ENCODE measurements at regions not wholly inside any gene's neighbourhood (a gene's known extent, or its start where the extent isn't known, plus 50 kb on each side); places are given as distances from the start of the nearest gene placed in this dataset.

DNA sequence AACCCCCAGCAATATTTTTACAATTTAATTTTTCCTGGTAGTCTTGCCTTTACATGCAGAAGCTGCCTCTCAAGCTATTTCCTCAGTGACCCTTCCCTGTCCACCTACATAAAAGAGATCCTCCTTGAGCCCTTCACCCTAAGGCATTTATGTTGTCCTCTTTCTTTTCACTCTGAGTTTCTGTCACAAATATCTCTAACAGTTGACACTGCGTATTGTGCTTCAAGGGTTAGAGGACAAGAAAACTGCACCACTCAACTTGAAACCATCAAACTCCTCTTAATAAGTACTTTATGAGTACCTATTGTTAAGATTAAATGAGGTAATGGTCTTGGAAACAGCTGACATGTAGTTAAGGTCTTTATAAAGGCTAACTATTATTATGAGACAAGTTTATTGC is 557.7 kb downstream of the TRHDE start:
- Histone ChIP-seq H3K36me3 (ENCODE audit: control insufficient read depth in 2 of 4, insufficient read depth in 4 of 4, low read length in 3 of 4) (no peaks in the 10 kb centered on the region), H3K14ac (ENCODE audit: insufficient read length) (no peak overlapping the region), H4K20me1 (replicated peaks in 1 of 2; ENCODE audit: control insufficient read depth in 1 of 2, insufficient read depth in 2 of 2, low read length in 2 of 2) (no peaks in the 10 kb centered on the region), H4K8ac (ENCODE audit: extremely low read depth, insufficient read depth, low read length) (no peak overlapping the region), H3K23ac (ENCODE audit: insufficient read length) (no peak overlapping the region), H3K4me1 (replicated peaks in 1 of 4; ENCODE audit: control insufficient read depth in 3 of 4, insufficient read depth in 4 of 4, low read length in 3 of 4) (no peaks in the 10 kb centered on the region), H4K5ac (ENCODE audit: insufficient read length, low read depth, low read length) (no peak overlapping the region), H3K4ac (replicated peaks; ENCODE audit: insufficient read length, low read depth, low read length) (no peak overlapping the region), H2BK20ac (ENCODE audit: low read length) (no peak overlapping the region), H3K27ac (ENCODE audit: low read depth, low read length) (no peak overlapping the region), H2BK12ac (ENCODE audit: low read depth, low read length) (no peak overlapping the region), H3K27me3 (replicated peaks in 1 of 4; ENCODE audit: control insufficient read depth in 3 of 4, extremely low read depth in 1 of 4, insufficient read depth in 3 of 4, low read length in 3 of 4) (no peaks in the 10 kb centered on the region), H3K4me2 (ENCODE audit: insufficient read depth in 1 of 2, low read depth in 2 of 2, low read length in 2 of 2) (no peak overlapping the region), H4K91ac (replicated peaks; ENCODE audit: insufficient read length, low read length) (no peak overlapping the region), H3K9me3 (ENCODE audit: insufficient read depth in 2 of 2, low read depth in 1 of 2, low read length in 1 of 2) (no peaks in the 10 kb centered on the region), H2BK5ac (ENCODE audit: low read depth, low read length) (no peak overlapping the region), H2BK15ac (ENCODE audit: low read length) (no peak overlapping the region), H3K56ac (replicated peaks; ENCODE audit: insufficient read length, low read depth, low read length) (no peak overlapping the region), H3K9ac (replicated peaks in 1 of 4; ENCODE audit: extremely low read depth in 1 of 4, low read depth in 3 of 4, low read length in 3 of 4) (no peak overlapping the region), H2BK120ac (replicated peaks; ENCODE audit: low read depth, low read length) (no peak overlapping the region), H3K18ac (ENCODE audit: extremely low read depth, low read length) (no peak overlapping the region), H3K79me2 (ENCODE audit: control insufficient read depth in 1 of 2, insufficient read depth in 2 of 2, low read length in 2 of 2) (no peaks in the 10 kb centered on the region), H2AK5ac (ENCODE audit: low read depth, low read length) (no peak overlapping the region), H3K79me1 (ENCODE audit: low read depth, low read length) (no peaks in the 10 kb centered on the region), H2AFZ (ENCODE audit: low read length) (no peak overlapping the region), H3K4me3 (ENCODE audit: extremely low read depth in 1 of 4, insufficient read depth in 2 of 4, low read depth in 3 of 4, low read length in 4 of 4) (no peak overlapping the region), H3K23me2 (ENCODE audit: low read depth, low read length) (no peaks in the 10 kb centered on the region)
- POLR2A ChIA-PET (ENCODE audit: partially characterized antibody) = no interaction called here
- 95% methylated on average over 1 of the region's 1 CpG; no CpG with 5 or more reads in 1 of the 2 experiments for WGBS, 2 experiments (ENCODE audit: extremely low coverage in 1 of 2, insufficient coverage in 1 of 2, insufficient read length in 1 of 2, insufficient replicate concordance in 2 of 2, low coverage in 1 of 2, low lambda C conversion rate in 2 of 2, missing lambda C conversion rate in 1 of 2)
- FAIRE-seq (no peak), DNase-seq (ENCODE audit: low read depth in 1 of 2, low spot score in 2 of 2) (no peak)
- TF ChIP-seq SIRT6 (IDR thresholded peaks at IDR 0.05; ENCODE audit: low read length) = no peak
- no peak for TF ChIP-seq POU5F1 (IDR thresholded peaks at IDR 0.05; ENCODE audit: low read depth, low read length)
- no peak for TF ChIP-seq BRCA1 (IDR thresholded peaks at IDR 0.05; ENCODE audit: low read depth, low read length)
- CTCF ChIA-PET (ENCODE audit: partially characterized antibody) = interaction anchor here (0.7 kb wide), 1 partner anchor 37 kb away, joined by 3 read pairs; no protein-coding TSS in a partner anchor

All from H1 (cell line).